ENCODE measurements at regions not wholly inside any gene's neighbourhood (a gene's known extent, or its start where the extent isn't known, plus 50 kb on each side); places are given as distances from the start of the nearest gene placed in this dataset.

- H3K27ac Mint-ChIP-seq: no peak overlapping the region
Measured at GRCh38 chr11:70488171-70488703, 89.9 kb downstream of the CTTN start.

More at GRCh38 chr11:70488171-70488703, 89.9 kb downstream of the CTTN start:
- no peak overlapping the region for H4K91ac ChIP-seq (ENCODE audit: insufficient read length, low read depth, low read length)
- H3K79me1 ChIP-seq (ENCODE audit: insufficient read depth, low read depth, low read length, poor library complexity, severe bottlenecking): no peaks in the 10 kb centered on the region
- H3T11ph ChIP-seq (ENCODE audit: low read length): no peak overlapping the region
- TF ChIP-seq CTCF (conservative IDR thresholded peaks at IDR 0.05): no peak
- H2BK5ac ChIP-seq (ENCODE audit: insufficient read length, low read length): no peak overlapping the region
- H3K4me2 ChIP-seq (ENCODE audit: insufficient read depth, insufficient read length, low read length): no peak overlapping the region
- H2AK5ac ChIP-seq (ENCODE audit: insufficient read length, low read length): no peak overlapping the region
- WGBS (ENCODE audit: extremely low coverage, insufficient read length, low lambda C conversion rate): no CpG with 5 or more reads among the region's 7 CpGs
- H3K9ac ChIP-seq (ENCODE audit: extremely low read depth, insufficient read length, low read length): no peak overlapping the region
- no peaks in the 10 kb centered on the region for H3K23me2 ChIP-seq (ENCODE audit: insufficient read length, low read depth, low read length, poor library complexity, severe bottlenecking)
- no peak overlapping the region for H4K5ac ChIP-seq (ENCODE audit: insufficient read length, low read depth, low read length)
- H4K20me1 ChIP-seq (ENCODE audit: control insufficient read depth, insufficient read depth, insufficient read length): peaks cover 2% of the 10 kb centered on the region
- H3K9me3 ChIP-seq (ENCODE audit: control insufficient read depth, low read depth, low read length): peaks cover 6% of the 10 kb centered on the region
- no peak overlapping the region for H4K8ac ChIP-seq (replicated peaks; ENCODE audit: insufficient read length, low read depth, low read length)
- H2BK20ac ChIP-seq (ENCODE audit: low read depth, low read length, poor library complexity, severe bottlenecking): no peak overlapping the region
- H3K79me2 ChIP-seq (ENCODE audit: insufficient read depth, low read length): no peaks in the 10 kb centered on the region
- H3K4me1 ChIP-seq (ENCODE audit: insufficient read depth, low read length): no peaks in the 10 kb centered on the region
- H3K27me3 ChIP-seq (ENCODE audit: insufficient read depth, low read length): no peaks in the 10 kb centered on the region
- H3K23ac ChIP-seq (ENCODE audit: insufficient read length, low read depth, low read length): no peak overlapping the region
- no peak overlapping the region for H2AFZ ChIP-seq (ENCODE audit: low read length)
- no peak overlapping the region for H3K4me3 Mint-ChIP-seq
- H2BK12ac ChIP-seq (ENCODE audit: insufficient read length, low read depth, low read length): no peak overlapping the region
- no peak overlapping the region for H3K14ac ChIP-seq (ENCODE audit: insufficient read depth, low read length)
- H3K9me3 Mint-ChIP-seq: peaks cover 11 to 14% of the 10 kb centered on the region in 2 experiments
- H3K56ac ChIP-seq (ENCODE audit: insufficient read length, low read depth, low read length): no peak overlapping the region
- no peak for DNase-seq
- no peak overlapping the region for H3K27ac ChIP-seq (ENCODE audit: insufficient read length, low read depth, low read length)
- no peak overlapping the region for H2BK120ac ChIP-seq (ENCODE audit: low read depth, low read length, poor library complexity, severe bottlenecking)
- H3K4me1 Mint-ChIP-seq: no peaks in the 10 kb centered on the region; a peak in 1 of 4 replicates
- no peak overlapping the region for H3K18ac ChIP-seq (ENCODE audit: insufficient read length, low read depth, low read length)
- no peak overlapping the region for H2BK15ac ChIP-seq (ENCODE audit: low read depth, low read length)
- H3K4ac ChIP-seq (ENCODE audit: low read depth, low read length): no peak overlapping the region
- peaks cover 36 to 54% (median 44%) of the 10 kb centered on the region in 3 experiments for H3K36me3 Mint-ChIP-seq (ENCODE audit: insufficient read depth in 1 of 3, low read depth in 3 of 3)
- H3K27me3 Mint-ChIP-seq (ENCODE audit: low read depth): no peaks in the 10 kb centered on the region
